Cardiac muscle cell (in vitro differentiated cells and primary cell): ENCODE measurements at regions not wholly inside any gene's neighbourhood (a gene's known extent, or its start where the extent isn't known, plus 50 kb on each side); places are given as distances from the start of the nearest gene placed in this dataset.
A peak's percentile ranks its signal among the peaks of the same experiment; 100 is the strongest.

Experiments
- DNase-seq, 2 donors: peaks; one replicate each; pipeline versions ENCODE4 v3.0.0 to v3.0.0-alpha.2; 2010 to 2017; ENCODE audit warnings: low read depth in 1 of 2, low spot score in 1 of 2
- H3K27ac ChIP-seq: fragments of 200-600 bp; sonication (generic); 2 replicates; pipeline ENCODE4 v1.5.1; 2016
- H3K27me3 ChIP-seq: fragments of 200-600 bp; sonication (generic); 2 replicates; pipeline ENCODE4 v1.6.0; 2016; ENCODE audit warnings: control low read depth
- H3K36me3 ChIP-seq: fragments of 200-600 bp; sonication (generic); 2 replicates; pipeline ENCODE4 v1.5.1; 2016; ENCODE audit warnings: control low read depth
- H3K4me1 ChIP-seq: fragments of 200-600 bp; sonication (generic); 2 replicates; pipeline ENCODE4 v1.8.1; 2017; ENCODE audit warnings: low read depth, mild to moderate bottlenecking, mixed run types
- H3K4me3 ChIP-seq: fragments of 200-600 bp; sonication (generic); 2 replicates; pipeline ENCODE4 v1.5.1; 2016; ENCODE audit warnings: mild to moderate bottlenecking
- H3K9me3 ChIP-seq: fragments of 200-600 bp; sonication (generic); 2 replicates; pipeline ENCODE4 v1.5.1; 2017; ENCODE audit warnings: low read depth, mild to moderate bottlenecking, control low read depth
- CTCF ChIP-seq: IDR thresholded peaks from 2 replicates; pipeline ENCODE4 v1.5.1; 2012; ENCODE audit warnings: low read depth, mild to moderate bottlenecking, low read length

- no peak for DNase-seq
- no peaks in the 10 kb centered on the region for H3K9me3 ChIP-seq
- no peaks in the 10 kb centered on the region for H3K36me3 ChIP-seq
- no peak for TF ChIP-seq CTCF
- H3K4me3 ChIP-seq, result no peak overlapping the region
- H3K27ac ChIP-seq, result no peak overlapping the region
- no peaks in the 10 kb centered on the region for H3K27me3 ChIP-seq
- no peaks in the 10 kb centered on the region for H3K4me1 ChIP-seq
These were observed 153.6 kb upstream of the ARID2 start for GRCh38 chr12:45575823-45576475.

- Histone ChIP-seq H3K4me3 (no peak overlapping the region), H3K4me1 (peaks cover 3% of the 10 kb centered on the region), H3K9me3 (no peaks in the 10 kb centered on the region), H3K27me3 (no peaks in the 10 kb centered on the region), H3K36me3 (no peaks in the 10 kb centered on the region), H3K27ac (no peak overlapping the region)
- peak in 1 of 2 donors; percentile 29 for DNase-seq
- TF ChIP-seq CTCF, result no peak
These were observed 151.6 kb upstream of the ARID2 start for GRCh38 chr12:45577844-45578399.

DNA sequence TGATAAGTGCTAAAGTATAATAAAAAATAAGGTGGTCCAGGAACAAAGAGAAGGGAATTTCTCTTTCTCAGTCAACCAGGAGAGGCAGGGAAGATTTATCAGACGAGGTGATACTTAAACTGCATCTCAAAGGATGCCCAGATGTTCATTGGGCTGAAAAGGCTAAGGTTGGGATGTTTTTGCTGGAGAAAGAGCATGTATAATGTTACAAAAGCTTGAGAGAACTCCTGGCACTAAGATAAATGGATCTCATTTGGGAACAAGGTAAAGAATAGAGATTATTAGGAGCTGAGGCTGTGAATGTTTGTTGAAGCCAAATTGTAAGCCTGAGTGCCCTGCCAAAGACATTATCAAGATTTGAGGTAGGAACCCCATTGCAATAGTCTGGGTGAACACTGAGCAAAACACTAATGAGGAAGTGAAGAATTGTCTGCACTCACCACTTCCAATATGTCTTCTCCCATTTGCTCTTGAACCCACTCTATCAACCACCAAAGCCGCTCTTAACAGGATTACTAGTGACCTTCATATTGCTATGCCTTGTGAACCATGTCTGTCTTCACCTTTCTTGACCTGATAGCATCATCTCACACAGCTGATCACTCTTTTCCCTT is 149.0 kb upstream of the ARID2 start:
- no peaks in the 10 kb centered on the region for H3K27me3 ChIP-seq
- no peaks in the 10 kb centered on the region for H3K36me3 ChIP-seq
- TF ChIP-seq CTCF, result no peak
- no peaks in the 10 kb centered on the region for H3K9me3 ChIP-seq
- H3K27ac ChIP-seq, result no peak overlapping the region
- DNase-seq, result no peak
- H3K4me3 ChIP-seq, result no peak overlapping the region
- H3K4me1 ChIP-seq, result peaks cover 6% of the 10 kb centered on the region

DNA sequence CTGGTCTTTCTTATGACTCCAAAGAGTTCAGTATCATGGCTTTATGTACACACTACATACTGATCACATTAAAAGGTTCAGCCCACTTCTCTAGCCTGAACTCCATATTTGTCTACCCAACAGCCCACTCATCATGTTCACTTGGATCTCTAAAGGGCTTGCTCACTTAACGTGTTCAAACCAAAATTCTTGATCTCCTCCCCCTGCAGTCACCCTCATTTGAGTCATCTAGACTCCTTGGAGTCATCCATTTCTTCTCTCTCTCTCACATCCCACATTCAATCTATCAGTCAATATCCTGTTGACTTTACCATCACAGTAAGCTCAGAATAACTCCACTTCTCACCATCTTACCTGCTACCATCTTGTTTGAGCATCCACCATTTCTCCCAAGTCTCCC is 148.4 kb upstream of the ARID2 start:
- TF ChIP-seq CTCF, result no peak
- peaks cover 6% of the 10 kb centered on the region for H3K4me1 ChIP-seq
- H3K9me3 ChIP-seq, result no peaks in the 10 kb centered on the region
- H3K27me3 ChIP-seq, result no peaks in the 10 kb centered on the region
- no peak overlapping the region for H3K4me3 ChIP-seq
- DNase-seq, result no peak
- H3K27ac ChIP-seq, result no peak overlapping the region
- no peaks in the 10 kb centered on the region for H3K36me3 ChIP-seq

- Histone ChIP-seq H3K4me1 (peaks cover 6% of the 10 kb centered on the region), H3K27me3 (no peaks in the 10 kb centered on the region), H3K27ac (no peak overlapping the region), H3K9me3 (no peaks in the 10 kb centered on the region), H3K4me3 (no peak overlapping the region), H3K36me3 (no peaks in the 10 kb centered on the region)
- no peak for DNase-seq
- no peak for TF ChIP-seq CTCF
These were observed 147.0 kb upstream of the ARID2 start for GRCh38 chr12:45582536-45582935.
